GM18868 (cell line): ENCODE measurements at regions not wholly inside any gene's neighbourhood (a gene's known extent, or its start where the extent isn't known, plus 50 kb on each side); places are given as distances from the start of the nearest gene placed in this dataset.
A peak's percentile ranks its signal among the peaks of the same experiment; 100 is the strongest.

Source experiments
- ATAC-seq: cut with Tn5 transposase; IDR thresholded peaks from one replicate; pipeline ENCODE4 v1.9.1; 2021; ENCODE audit warnings: mild to moderate bottlenecking, moderate library complexity; ENCODE audit not compliant: unreplicated experiment

DNA sequence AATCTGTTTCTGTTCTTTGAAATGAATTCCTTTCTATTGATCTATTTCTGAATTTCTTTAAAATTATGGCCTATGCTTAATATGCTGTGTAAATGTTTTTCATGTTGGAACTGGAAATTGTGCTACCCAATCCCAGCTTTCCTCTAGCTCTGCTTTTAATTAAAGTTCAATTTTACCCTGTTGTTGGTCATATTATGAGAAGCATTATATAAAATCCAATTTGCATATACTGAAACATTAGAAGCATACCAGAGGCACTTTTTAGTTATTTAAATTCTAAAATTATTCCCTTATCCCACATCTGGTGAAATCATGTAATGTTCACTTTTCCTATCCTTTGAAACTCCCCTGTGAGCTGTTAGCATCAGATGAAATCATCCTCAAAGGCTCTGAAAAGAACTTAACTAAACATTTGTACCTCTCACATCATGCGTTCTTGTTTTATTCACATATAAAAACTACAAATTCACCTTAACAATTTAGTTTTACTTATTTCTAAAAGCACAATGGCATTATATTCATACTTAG is 160.6 kb upstream of the COL21A1 start:
- no peak for ATAC-seq

- ATAC-seq = peak; percentile 72
Observed at GRCh38 chr6:56406276-56407269, 159.2 kb upstream of the COL21A1 start.

DNA sequence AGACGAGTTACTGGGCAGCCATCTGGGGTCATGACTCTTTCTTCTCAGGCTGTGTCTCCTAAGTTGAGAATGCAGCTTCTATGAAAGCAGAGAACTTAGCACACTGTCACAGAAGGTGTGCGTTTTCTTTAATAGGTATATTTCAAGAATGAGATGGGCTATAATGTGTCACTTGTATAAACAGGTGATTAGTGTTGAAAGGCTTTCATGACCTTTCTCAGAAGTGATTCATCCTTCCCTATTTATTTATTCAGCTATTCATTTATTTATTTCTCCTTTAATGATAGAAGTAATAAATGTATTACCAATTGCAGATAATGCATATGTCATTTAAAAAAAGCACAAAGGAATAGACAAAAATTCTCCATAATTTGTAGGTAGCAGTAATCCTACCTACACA is 157.2 kb upstream of the COL21A1 start:
- ATAC-seq = no peak

- ATAC-seq = no peak
Observed at GRCh38 chr6:56403745-56404144, 156.4 kb upstream of the COL21A1 start.

DNA sequence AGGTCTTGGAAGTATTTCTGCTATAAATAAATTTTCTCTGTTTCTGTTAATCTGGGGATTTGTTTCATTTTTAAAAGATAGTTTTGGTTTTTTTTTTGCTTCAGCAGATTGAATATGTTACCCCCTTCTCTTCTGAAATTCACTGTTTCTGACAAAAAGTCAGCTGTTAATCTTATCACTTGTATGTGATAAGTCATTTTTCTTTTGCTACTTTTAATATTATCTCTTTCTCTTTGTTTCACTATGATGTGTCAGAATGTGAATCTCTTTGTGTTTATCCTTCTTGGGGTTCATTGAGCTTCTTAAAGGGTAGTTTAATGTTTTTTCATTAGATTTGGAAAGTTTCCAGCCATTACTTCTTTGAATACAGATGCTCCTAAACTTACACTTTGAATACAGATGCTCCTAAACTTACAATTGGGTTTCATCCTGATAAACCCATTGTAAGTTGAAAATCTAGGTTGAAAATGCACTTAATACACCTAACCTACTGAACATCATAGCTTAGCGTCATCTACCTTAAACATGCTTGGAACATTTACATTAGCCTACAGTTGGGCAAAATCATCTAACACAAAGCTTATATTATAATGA is 154.2 kb upstream of the COL21A1 start:
- no peak for ATAC-seq

GRCh38 chr6:56400273-56400672 is 152.9 kb upstream of the COL21A1 start:
- no peak for ATAC-seq

GRCh38 chr6:56399672-56400263 is 152.4 kb upstream of the COL21A1 start:
- no peak for ATAC-seq

GRCh38 chr6:56399250-56399671 is 151.9 kb upstream of the COL21A1 start:
- no peak for ATAC-seq

DNA sequence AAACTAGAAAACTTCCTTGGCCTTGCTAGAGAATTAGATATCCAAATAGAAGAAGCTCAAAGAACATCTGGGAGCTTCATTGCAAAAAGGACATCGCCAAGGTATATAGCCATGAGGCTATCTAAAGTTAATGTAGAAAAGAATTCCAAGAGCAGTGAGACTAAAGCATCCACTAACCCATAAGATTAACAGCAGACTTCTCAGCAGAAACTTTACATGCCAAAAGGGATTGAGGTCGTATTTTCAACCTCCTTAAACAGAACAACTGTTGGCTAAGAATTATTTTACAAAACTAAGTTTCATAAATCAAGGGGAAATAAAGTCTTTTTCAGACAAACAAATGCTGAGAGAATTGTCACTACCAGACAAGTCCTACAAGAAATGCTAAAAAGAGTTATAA is 149.1 kb upstream of the COL21A1 start:
- no peak for ATAC-seq

DNA sequence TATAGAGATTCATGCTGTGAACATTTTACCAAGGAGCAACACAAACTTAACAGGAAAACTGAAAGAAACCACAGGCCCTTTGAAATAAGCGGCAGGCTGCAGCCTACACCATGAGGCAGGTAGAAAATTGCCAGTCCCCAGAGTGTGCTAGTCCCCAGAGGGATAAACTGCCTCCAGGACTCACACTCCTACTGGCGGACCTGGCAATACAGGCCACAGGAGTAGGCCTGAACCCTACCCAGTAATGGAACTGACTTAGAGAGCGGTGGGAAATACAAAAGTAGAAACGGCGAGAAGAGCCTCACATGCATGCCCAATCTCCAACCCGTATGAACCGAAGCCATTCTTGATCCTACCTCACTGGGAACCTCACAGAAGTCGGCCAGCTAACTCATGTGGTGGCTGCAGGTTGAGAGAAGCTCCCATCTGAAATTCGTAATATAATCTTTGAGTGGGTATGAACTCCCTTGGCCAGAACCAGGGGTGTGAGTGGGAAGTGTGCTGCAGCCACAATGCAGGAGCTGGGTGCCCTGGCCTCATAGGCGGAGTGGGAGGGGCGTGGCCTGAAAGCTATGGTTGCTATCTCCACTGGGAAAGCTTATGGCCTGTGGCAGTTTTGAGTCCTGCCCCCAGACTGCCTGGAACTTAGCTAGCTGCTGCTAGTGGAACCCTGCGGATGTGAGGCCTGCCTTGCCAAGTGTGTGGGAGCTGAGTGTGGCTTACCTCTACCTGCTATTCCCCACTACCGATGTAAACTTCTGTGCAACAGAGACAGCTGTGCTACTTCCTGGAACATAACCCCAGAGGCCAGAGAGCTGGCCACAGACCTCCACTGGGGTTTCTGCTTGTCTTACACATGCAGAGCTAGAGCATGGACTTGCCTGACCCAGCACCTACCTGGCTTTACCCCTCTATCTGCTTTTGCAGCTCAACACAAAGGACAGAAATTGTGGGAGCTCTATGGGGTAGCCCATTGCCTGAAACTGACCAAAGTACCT is 146.5 kb upstream of the COL21A1 start:
- ATAC-seq = no peak

DNA sequence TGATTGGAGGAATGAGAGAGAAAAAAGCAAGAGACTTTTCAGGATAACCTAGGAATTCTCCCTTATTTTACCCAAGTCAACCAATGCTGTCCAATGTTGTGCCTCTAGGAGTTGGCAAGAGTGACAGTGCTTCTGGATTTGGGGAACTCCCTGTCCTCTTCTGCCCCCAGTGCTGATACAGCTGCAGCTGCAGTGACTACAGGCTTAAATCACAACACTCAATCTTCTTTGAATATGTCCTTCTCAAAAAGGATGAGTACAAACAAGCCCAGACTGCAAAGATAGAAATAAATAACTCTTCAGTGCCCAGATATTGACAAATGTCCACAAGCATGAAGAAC is 141.0 kb upstream of the COL21A1 start:
- ATAC-seq = no peak

GRCh38 chr6:56387621-56388414 is 140.4 kb upstream of the COL21A1 start:
- no peak for ATAC-seq

GRCh38 chr6:56386717-56387116 is 139.3 kb upstream of the COL21A1 start:
- ATAC-seq = no peak

- no peak for ATAC-seq
Observed at GRCh38 chr6:56385981-56386593, 138.7 kb upstream of the COL21A1 start.

- no peak for ATAC-seq
Observed at GRCh38 chr6:56383160-56383559, 135.8 kb upstream of the COL21A1 start.

- ATAC-seq = no peak
Observed at GRCh38 chr6:56382416-56382940, 135.1 kb upstream of the COL21A1 start.

DNA sequence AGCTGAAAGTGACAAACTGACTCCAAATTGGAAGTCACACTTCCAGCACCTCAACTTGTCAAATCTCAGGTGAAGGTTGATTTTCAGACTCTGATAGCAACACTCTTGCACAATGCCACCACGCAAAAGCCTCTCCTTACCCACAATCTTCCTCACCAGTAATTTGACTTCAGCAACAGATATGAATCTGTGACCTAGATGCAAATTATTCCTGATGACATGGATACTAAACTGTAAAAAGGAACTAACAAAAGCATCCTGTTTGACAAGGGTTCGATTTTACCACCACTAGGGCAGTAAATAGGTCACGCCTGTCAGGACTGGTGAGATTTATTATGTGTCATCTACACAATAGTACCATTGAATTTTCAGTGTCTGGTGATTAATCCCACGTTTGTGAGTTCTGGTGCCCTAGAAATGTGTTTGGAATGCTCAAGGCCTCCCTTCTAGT is 134.4 kb upstream of the COL21A1 start:
- no peak for ATAC-seq

- no peak for ATAC-seq
Observed at GRCh38 chr6:56380476-56380875, 133.1 kb upstream of the COL21A1 start.
